ENCODE measurements at regions not wholly inside any gene's neighbourhood (a gene's known extent, or its start where the extent isn't known, plus 50 kb on each side); places are given as distances from the start of the nearest gene placed in this dataset.
"Not testable (repeated sequence)": the region's sequence is repeated elsewhere in the genome, so short reads cannot be mapped to it uniquely, and the experiment has no call there.

- H3K27me3 Mint-ChIP-seq (ENCODE audit: low read depth); ATAC-seq; H3K4me3 Mint-ChIP-seq; H3K9me3 Mint-ChIP-seq; H3K36me3 Mint-ChIP-seq (ENCODE audit: insufficient read depth); DNase-seq: not testable (repeated sequence)
- peaks cover 24% of the 10 kb centered on the region for H3K4me1 Mint-ChIP-seq (ENCODE audit: low read depth)
Observed at GRCh38 chr12:116327992-116328391, 50.5 kb upstream of the MED13L start.

DNA sequence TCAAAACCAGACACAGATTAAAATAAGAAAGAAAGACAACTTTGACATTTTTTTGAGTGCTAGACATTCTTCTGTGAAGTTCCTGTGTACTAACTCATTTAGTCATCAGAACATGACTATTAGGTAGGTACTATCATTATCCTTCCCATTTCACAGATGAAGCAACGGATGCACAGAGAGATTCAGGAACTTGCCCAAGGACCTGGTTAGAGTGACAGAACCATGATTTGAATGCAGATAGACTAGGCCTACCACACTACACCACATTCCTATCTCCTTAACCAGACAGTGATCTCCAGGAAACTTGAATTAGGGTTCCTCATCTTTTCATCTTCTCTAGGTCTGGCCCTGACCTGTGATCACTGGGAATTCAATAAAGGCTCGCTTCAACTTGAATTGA lies 54.4 kb upstream of the MED13L start:
- Mint-ChIP-seq H3K4me3 (no peak overlapping the region), H3K4me1 (ENCODE audit: low read depth) (peaks cover 2% of the 10 kb centered on the region), H3K36me3 (ENCODE audit: insufficient read depth) (no peaks in the 10 kb centered on the region), H3K9me3 (no peaks in the 10 kb centered on the region), H3K27me3 (ENCODE audit: low read depth) (no peaks in the 10 kb centered on the region)
- DNase-seq (no peak), ATAC-seq (no peak)

- ATAC-seq (no peak), DNase-seq (no peak)
- Mint-ChIP-seq H3K4me1 (ENCODE audit: low read depth) (peaks cover 2% of the 10 kb centered on the region), H3K27me3 (ENCODE audit: low read depth) (no peaks in the 10 kb centered on the region), H3K36me3 (ENCODE audit: insufficient read depth) (no peaks in the 10 kb centered on the region), H3K4me3 (no peak overlapping the region), H3K9me3 (no peaks in the 10 kb centered on the region)
Observed at GRCh38 chr12:116332705-116333380, 55.4 kb upstream of the MED13L start.

- Mint-ChIP-seq H3K27me3 (ENCODE audit: low read depth) (no peaks in the 10 kb centered on the region), H3K36me3 (ENCODE audit: insufficient read depth) (no peaks in the 10 kb centered on the region), H3K4me1 (ENCODE audit: low read depth) (peaks cover 2% of the 10 kb centered on the region), H3K4me3 (no peak overlapping the region), H3K9me3 (no peaks in the 10 kb centered on the region)
- no peak for ATAC-seq
- DNase-seq, result no peak
Observed at GRCh38 chr12:116333402-116333801, 55.9 kb upstream of the MED13L start.

DNA sequence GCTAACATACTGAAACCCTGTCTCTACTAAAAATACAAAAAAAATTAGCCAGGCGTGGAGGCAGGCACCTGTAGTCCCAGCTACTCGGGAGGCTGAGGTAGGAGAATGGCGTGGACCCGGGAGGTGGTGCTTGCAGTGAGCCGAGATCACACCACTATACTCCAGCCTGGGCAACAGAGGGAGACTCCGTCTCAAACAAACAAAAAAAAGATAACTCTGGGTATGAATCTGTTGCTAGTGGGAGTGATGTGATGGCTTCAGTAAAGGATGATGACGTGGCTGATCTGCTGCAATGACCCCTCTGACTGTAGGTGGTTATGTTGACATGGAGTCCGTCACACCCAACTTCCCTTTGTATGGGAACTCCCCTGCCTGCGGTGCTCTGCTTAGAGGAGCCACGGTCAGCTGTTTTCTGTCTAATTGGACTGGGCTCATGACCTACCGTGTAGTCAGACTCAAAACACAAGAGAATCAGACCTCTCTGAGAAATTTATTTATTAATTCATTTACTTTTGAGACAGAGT lies 59.1 kb upstream of the MED13L start:
- H3K9me3 Mint-ChIP-seq, result no peaks in the 10 kb centered on the region
- H3K36me3 Mint-ChIP-seq (ENCODE audit: insufficient read depth), result no peaks in the 10 kb centered on the region
- DNase-seq, result no peak
- H3K27me3 Mint-ChIP-seq (ENCODE audit: low read depth), result no peaks in the 10 kb centered on the region
- ATAC-seq, result peak in 1 of 2 donors; percentile 64
- peak overlapping the region; percentile 16 for H3K4me3 Mint-ChIP-seq
- peaks cover 2% of the 10 kb centered on the region for H3K4me1 Mint-ChIP-seq (ENCODE audit: low read depth)

DNA sequence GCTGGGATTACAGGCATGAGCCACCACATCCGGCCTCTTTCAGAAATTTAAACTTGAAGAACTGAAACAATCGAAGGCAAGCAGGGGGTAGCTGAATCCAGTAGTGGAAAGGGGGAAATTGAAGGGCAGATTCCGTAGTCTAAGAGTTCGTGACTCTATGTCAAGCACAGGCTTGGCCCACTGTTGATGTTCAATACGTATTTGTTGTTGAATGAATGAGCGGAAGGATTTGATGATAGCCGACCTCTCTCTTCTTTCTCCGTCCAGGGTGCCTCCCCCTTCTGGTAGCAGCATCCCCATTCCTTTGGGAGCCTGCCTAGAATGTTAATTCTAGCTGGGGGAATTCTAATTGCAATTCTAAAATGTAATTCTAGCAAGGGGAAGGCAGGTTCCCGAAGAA lies 59.8 kb upstream of the MED13L start:
- no peaks in the 10 kb centered on the region for H3K36me3 Mint-ChIP-seq (ENCODE audit: insufficient read depth)
- no peak for DNase-seq
- no peak overlapping the region for H3K4me3 Mint-ChIP-seq
- no peaks in the 10 kb centered on the region for H3K9me3 Mint-ChIP-seq
- no peak for ATAC-seq
- no peaks in the 10 kb centered on the region for H3K27me3 Mint-ChIP-seq (ENCODE audit: low read depth)
- peaks cover 2% of the 10 kb centered on the region for H3K4me1 Mint-ChIP-seq (ENCODE audit: low read depth)

DNA sequence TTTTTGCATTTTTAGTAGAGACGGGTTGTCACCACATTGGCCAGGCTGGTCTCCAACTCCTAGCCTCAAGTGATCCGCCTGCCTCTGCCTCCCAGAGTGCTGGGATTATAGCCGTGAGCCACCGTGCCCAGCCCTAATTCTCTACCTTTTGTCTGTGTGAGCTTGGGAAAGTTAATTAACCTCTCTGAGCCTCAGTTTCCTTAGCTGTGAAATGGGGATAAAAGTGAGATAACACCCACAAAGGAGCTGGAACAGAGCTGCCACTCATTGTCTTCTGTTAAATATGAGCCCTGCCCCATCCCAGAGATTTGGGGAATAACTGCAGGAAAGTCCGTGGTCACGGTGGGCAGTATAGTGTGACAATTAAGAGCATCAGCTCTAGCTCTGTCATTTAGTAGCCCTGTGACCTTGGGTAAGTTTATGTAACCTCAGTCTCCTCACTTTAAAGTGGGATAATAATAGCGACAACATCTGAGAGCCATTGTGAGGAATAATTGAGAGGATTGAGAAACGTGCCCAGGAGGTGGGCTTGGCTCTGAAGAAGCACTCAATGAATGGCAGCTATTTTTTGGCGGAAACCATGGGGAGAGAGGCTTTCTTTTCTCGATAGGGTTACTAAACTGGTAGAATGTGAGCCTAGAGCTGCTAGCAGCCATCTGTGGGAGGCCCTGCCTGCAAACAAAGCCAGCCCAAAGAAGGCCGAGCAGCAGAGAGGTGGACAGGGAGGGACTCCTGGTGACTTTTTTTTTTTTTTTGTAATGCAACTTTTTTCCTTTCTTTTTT lies 60.8 kb upstream of the MED13L start:
- Mint-ChIP-seq H3K4me3 (no peak overlapping the region), H3K27me3 (ENCODE audit: low read depth) (no peaks in the 10 kb centered on the region), H3K9me3 (no peaks in the 10 kb centered on the region), H3K36me3 (ENCODE audit: insufficient read depth) (no peaks in the 10 kb centered on the region), H3K4me1 (ENCODE audit: low read depth) (peaks cover 2% of the 10 kb centered on the region)
- ATAC-seq (no peak), DNase-seq (no peak)

GRCh38 chr12:116339062-116339461 lies 61.6 kb upstream of the MED13L start:
- Mint-ChIP-seq H3K4me3 (no peak overlapping the region), H3K27me3 (ENCODE audit: low read depth) (no peaks in the 10 kb centered on the region), H3K36me3 (ENCODE audit: insufficient read depth) (no peaks in the 10 kb centered on the region), H3K9me3 (no peaks in the 10 kb centered on the region), H3K4me1 (ENCODE audit: low read depth) (peaks cover 2% of the 10 kb centered on the region)
- ATAC-seq (no peak), DNase-seq (no peak)

DNA sequence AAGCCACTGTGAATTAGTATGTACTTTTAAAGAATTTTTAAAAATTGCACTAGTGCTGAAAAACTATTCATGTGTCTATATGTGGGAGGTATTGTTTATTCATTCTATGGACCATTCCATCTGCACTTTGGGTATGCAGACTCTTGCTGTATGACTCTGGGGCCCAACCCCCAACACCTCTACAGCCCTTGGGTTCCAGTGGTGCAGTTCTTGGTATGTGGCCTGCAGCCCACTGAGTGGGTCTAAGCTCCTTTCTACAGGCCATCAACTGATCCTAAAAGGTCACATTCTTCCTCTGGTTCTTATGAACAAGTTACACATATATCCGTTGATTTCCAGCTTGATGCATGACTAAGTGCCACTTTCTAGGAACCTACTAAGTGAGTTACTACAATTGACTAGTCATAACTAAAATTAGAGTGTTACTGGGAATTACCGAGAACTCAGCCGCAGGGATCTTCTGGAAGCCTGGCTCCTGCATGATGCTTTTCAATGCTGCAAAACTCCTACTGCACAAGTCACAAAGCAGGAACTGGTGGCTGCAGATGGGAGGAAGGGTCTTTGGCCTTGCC lies 62.4 kb upstream of the MED13L start:
- DNase-seq, result no peak
- no peaks in the 10 kb centered on the region for H3K9me3 Mint-ChIP-seq
- H3K36me3 Mint-ChIP-seq (ENCODE audit: insufficient read depth), result no peaks in the 10 kb centered on the region
- H3K4me3 Mint-ChIP-seq, result no peak overlapping the region
- no peak for ATAC-seq
- no peaks in the 10 kb centered on the region for H3K27me3 Mint-ChIP-seq (ENCODE audit: low read depth)
- peaks cover 2% of the 10 kb centered on the region for H3K4me1 Mint-ChIP-seq (ENCODE audit: low read depth)

DNA sequence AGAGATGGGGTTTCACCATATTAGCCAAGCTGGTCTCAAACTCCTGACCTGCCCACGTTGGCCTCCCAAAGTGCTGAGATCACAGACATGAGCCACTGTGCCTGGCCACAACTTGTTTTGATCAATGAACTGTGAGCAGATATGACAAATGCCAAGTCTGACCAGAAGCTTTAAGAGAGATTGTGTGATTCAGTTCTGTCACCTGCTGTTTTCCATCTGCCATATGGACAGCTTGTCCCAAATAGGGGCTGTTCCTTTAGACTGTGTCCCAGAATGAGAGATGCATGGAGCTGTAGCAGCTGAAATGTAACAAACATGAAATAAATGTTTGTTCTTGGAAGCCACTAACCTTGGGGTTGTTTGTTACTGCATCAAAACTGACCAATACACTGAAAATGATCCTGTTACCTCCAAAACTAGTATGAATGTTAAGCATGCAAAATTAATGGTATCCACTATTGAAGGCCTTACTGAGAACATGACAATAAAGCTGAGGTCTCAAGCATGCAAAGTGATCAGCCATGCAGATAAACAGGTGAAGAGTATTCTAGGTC lies 65.9 kb upstream of the MED13L start:
- Mint-ChIP-seq H3K36me3 (ENCODE audit: insufficient read depth) (no peaks in the 10 kb centered on the region), H3K9me3 (no peaks in the 10 kb centered on the region), H3K4me1 (ENCODE audit: low read depth) (no peaks in the 10 kb centered on the region), H3K27me3 (ENCODE audit: low read depth) (no peaks in the 10 kb centered on the region), H3K4me3 (no peak overlapping the region)
- ATAC-seq (no peak), DNase-seq (no peak)

DNA sequence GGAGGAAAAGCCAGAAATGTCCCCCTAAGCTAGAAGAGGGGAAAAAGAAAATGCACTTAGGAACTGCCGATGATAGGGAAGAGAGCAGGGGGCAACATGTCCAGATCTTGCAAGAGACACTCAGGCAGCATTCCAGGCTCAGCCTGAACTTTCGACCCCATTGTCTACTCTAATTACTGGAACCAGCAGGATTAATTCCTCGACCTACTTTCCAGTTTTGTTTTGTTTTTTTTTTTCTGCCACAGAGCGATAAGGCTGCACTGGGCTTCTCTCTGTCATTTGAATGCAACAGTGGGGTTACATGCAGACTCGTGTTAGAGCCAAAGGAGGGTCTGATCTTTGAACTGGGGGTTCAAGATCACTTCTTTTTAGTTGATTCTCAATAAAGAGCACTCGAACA lies 68.7 kb upstream of the MED13L start:
- no peaks in the 10 kb centered on the region for H3K9me3 Mint-ChIP-seq
- no peaks in the 10 kb centered on the region for H3K36me3 Mint-ChIP-seq (ENCODE audit: insufficient read depth)
- H3K4me3 Mint-ChIP-seq, result no peak overlapping the region
- ATAC-seq (no peak), DNase-seq (no peak)
- H3K4me1 Mint-ChIP-seq (ENCODE audit: low read depth), result no peaks in the 10 kb centered on the region
- no peaks in the 10 kb centered on the region for H3K27me3 Mint-ChIP-seq (ENCODE audit: low read depth)

- no peaks in the 10 kb centered on the region for H3K36me3 Mint-ChIP-seq (ENCODE audit: insufficient read depth)
- H3K4me1 Mint-ChIP-seq (ENCODE audit: low read depth), result no peaks in the 10 kb centered on the region
- H3K9me3 Mint-ChIP-seq, result no peaks in the 10 kb centered on the region
- ATAC-seq, result no peak
- no peak for DNase-seq
- no peaks in the 10 kb centered on the region for H3K27me3 Mint-ChIP-seq (ENCODE audit: low read depth)
- H3K4me3 Mint-ChIP-seq, result no peak overlapping the region
Observed at GRCh38 chr12:116346741-116347140, 69.2 kb upstream of the MED13L start.

GRCh38 chr12:116347265-116347664 lies 69.8 kb upstream of the MED13L start:
- Mint-ChIP-seq H3K4me1 (ENCODE audit: low read depth) (no peaks in the 10 kb centered on the region), H3K4me3 (no peak overlapping the region), H3K36me3 (ENCODE audit: insufficient read depth) (no peaks in the 10 kb centered on the region), H3K9me3 (no peaks in the 10 kb centered on the region), H3K27me3 (ENCODE audit: low read depth) (no peaks in the 10 kb centered on the region)
- ATAC-seq (no peak), DNase-seq (no peak)

GRCh38 chr12:116352315-116352835 lies 74.9 kb upstream of the MED13L start:
- ATAC-seq (no peak), DNase-seq (no peak)
- Mint-ChIP-seq H3K27me3 (ENCODE audit: low read depth) (no peaks in the 10 kb centered on the region), H3K36me3 (ENCODE audit: insufficient read depth) (no peaks in the 10 kb centered on the region), H3K9me3 (no peaks in the 10 kb centered on the region), H3K4me1 (ENCODE audit: low read depth) (no peaks in the 10 kb centered on the region), H3K4me3 (no peak overlapping the region)

Measured in activated T-cell treated with anti-CD3 and anti-CD28 coated beads, Interleukin-2, amount 50 U/mL, for 4 hours (primary cell).